ENCODE measurements at regions not wholly inside any gene's neighbourhood (a gene's known extent, or its start where the extent isn't known, plus 50 kb on each side); places are given as distances from the start of the nearest gene placed in this dataset.

GRCh38 chr4:77344001-77344400, 187.0 kb downstream of the CCNG2 start:
- no peaks in the 10 kb centered on the region for H3F3A ChIP-seq (ENCODE audit: insufficient read depth)
- no peak overlapping the region for H3K4me3 ChIP-seq (ENCODE audit: insufficient read depth, low read length, poor library complexity, severe bottlenecking)
- no peaks in the 10 kb centered on the region for H3K27me3 ChIP-seq (ENCODE audit: low read length)
- no peaks in the 10 kb centered on the region for H3K36me3 ChIP-seq (ENCODE audit: low read length)
- H4K20me1 ChIP-seq (ENCODE audit: low read depth, low read length), result no peaks in the 10 kb centered on the region
- TF ChIP-seq, protein P1, sequence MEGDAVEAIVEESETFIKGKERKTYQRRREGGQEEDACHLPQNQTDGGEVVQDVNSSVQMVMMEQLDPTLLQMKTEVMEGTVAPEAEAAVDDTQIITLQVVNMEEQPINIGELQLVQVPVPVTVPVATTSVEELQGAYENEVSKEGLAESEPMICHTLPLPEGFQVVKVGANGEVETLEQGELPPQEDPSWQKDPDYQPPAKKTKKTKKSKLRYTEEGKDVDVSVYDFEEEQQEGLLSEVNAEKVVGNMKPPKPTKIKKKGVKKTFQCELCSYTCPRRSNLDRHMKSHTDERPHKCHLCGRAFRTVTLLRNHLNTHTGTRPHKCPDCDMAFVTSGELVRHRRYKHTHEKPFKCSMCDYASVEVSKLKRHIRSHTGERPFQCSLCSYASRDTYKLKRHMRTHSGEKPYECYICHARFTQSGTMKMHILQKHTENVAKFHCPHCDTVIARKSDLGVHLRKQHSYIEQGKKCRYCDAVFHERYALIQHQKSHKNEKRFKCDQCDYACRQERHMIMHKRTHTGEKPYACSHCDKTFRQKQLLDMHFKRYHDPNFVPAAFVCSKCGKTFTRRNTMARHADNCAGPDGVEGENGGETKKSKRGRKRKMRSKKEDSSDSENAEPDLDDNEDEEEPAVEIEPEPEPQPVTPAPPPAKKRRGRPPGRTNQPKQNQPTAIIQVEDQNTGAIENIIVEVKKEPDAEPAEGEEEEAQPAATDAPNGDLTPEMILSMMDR (IDR thresholded peaks at IDR 0.05; ENCODE audit: insufficient read depth, low read length, poor library complexity, severe bottlenecking), result no peak
- no peak for TF ChIP-seq EZH2phosphoT487 (conservative IDR thresholded peaks at IDR 0.05; ENCODE audit: low read length)
- H3K27ac ChIP-seq (ENCODE audit: low read depth, low read length), result no peak overlapping the region
- H3K4me2 ChIP-seq (ENCODE audit: low read depth, low read length, poor library complexity, severe bottlenecking), result no peak overlapping the region
- H3K9me3 ChIP-seq (ENCODE audit: insufficient read depth, low read length), result no peaks in the 10 kb centered on the region
- no peaks in the 10 kb centered on the region for H3K9me2 ChIP-seq (replicated peaks; ENCODE audit: insufficient read depth, low read length)
- H3K9ac ChIP-seq (ENCODE audit: low read length), result no peak overlapping the region
- H3K79me2 ChIP-seq (ENCODE audit: insufficient read depth, low read length), result no peaks in the 10 kb centered on the region
- no peak overlapping the region for H2AFZ ChIP-seq (ENCODE audit: low read depth, low read length, severe bottlenecking)

DNA sequence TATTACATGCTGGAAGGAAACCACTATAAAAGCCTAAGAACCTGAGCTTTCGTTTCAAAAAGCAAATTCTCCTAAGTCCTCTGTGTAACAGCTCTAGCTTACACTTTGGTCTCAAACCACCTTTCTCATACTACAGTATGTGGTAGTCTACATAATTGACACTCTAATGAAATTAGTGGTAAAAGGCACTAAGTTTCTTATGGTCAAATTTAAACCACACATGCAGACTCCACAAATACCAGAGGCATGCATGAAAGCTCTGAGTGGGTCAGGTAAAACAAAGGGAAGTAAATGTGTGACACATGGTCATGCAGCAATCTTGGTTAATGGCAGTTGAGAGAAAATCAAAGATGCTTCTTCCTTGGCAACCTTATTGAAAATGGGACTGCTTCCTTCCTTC, 187.8 kb downstream of the CCNG2 start:
- Histone ChIP-seq H3K27me3 (ENCODE audit: low read length) (no peaks in the 10 kb centered on the region), H3K36me3 (ENCODE audit: low read length) (no peaks in the 10 kb centered on the region), H3F3A (ENCODE audit: insufficient read depth) (no peaks in the 10 kb centered on the region), H3K79me2 (ENCODE audit: insufficient read depth, low read length) (no peaks in the 10 kb centered on the region), H4K20me1 (ENCODE audit: low read depth, low read length) (no peaks in the 10 kb centered on the region), H3K27ac (ENCODE audit: low read depth, low read length) (no peak overlapping the region), H3K9me2 (replicated peaks; ENCODE audit: insufficient read depth, low read length) (no peaks in the 10 kb centered on the region), H3K9me3 (ENCODE audit: insufficient read depth, low read length) (no peaks in the 10 kb centered on the region), H3K9ac (ENCODE audit: low read length) (no peak overlapping the region), H2AFZ (ENCODE audit: low read depth, low read length, severe bottlenecking) (no peak overlapping the region), H3K4me2 (ENCODE audit: low read depth, low read length, poor library complexity, severe bottlenecking) (no peak overlapping the region), H3K4me3 (ENCODE audit: insufficient read depth, low read length, poor library complexity, severe bottlenecking) (no peak overlapping the region)
- no peak for TF ChIP-seq EZH2phosphoT487 (conservative IDR thresholded peaks at IDR 0.05; ENCODE audit: low read length)

- Histone ChIP-seq H3K36me3 (ENCODE audit: low read length) (no peaks in the 10 kb centered on the region), H2AFZ (ENCODE audit: low read depth, low read length, severe bottlenecking) (no peak overlapping the region), H3K9me2 (replicated peaks; ENCODE audit: insufficient read depth, low read length) (no peaks in the 10 kb centered on the region), H3K27me3 (ENCODE audit: low read length) (no peaks in the 10 kb centered on the region), H3F3A (ENCODE audit: insufficient read depth) (no peaks in the 10 kb centered on the region), H3K9me3 (ENCODE audit: insufficient read depth, low read length) (no peaks in the 10 kb centered on the region), H3K27ac (ENCODE audit: low read depth, low read length) (no peak overlapping the region), H3K4me3 (ENCODE audit: insufficient read depth, low read length, poor library complexity, severe bottlenecking) (no peak overlapping the region), H3K9ac (ENCODE audit: low read length) (no peak overlapping the region), H3K79me2 (ENCODE audit: insufficient read depth, low read length) (no peaks in the 10 kb centered on the region), H3K4me2 (ENCODE audit: low read depth, low read length, poor library complexity, severe bottlenecking) (no peak overlapping the region), H4K20me1 (ENCODE audit: low read depth, low read length) (no peaks in the 10 kb centered on the region)
- TF ChIP-seq, protein P1 (IDR thresholded peaks at IDR 0.05; ENCODE audit: insufficient read depth, low read length, poor library complexity, severe bottlenecking), result no peak
- TF ChIP-seq EZH2phosphoT487 (conservative IDR thresholded peaks at IDR 0.05; ENCODE audit: low read length), result no peak
Observed at GRCh38 chr4:77347351-77347966, 190.5 kb downstream of the CCNG2 start.

DNA sequence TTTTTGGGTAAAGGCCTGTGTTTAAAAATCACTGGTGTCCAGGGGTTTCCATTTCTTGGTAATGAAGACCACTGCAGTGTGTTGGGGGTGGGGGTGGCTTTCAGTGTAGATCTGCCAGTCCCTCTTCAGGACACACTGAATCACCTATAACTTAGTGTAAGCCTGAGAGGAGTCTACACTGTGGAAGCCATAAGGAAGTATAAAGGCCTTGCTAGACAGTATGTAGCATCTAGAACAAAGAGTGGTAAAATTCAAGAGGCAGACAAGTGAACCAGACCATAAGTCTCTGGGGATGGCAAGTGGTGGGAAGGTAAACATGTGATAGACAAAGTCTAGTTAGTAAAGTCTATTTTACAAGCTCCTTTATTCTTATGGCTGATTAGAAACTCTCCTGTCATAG, 191.8 kb downstream of the CCNG2 start:
- Histone ChIP-seq H3F3A (ENCODE audit: insufficient read depth) (no peaks in the 10 kb centered on the region), H3K27ac (ENCODE audit: low read depth, low read length) (no peak overlapping the region), H3K4me3 (ENCODE audit: insufficient read depth, low read length, poor library complexity, severe bottlenecking) (no peak overlapping the region), H3K9me3 (ENCODE audit: insufficient read depth, low read length) (no peaks in the 10 kb centered on the region), H3K79me2 (ENCODE audit: insufficient read depth, low read length) (no peaks in the 10 kb centered on the region), H3K9ac (ENCODE audit: low read length) (no peak overlapping the region), H3K9me2 (replicated peaks; ENCODE audit: insufficient read depth, low read length) (no peaks in the 10 kb centered on the region), H3K4me2 (ENCODE audit: low read depth, low read length, poor library complexity, severe bottlenecking) (no peak overlapping the region), H3K27me3 (ENCODE audit: low read length) (no peaks in the 10 kb centered on the region), H4K20me1 (ENCODE audit: low read depth, low read length) (no peaks in the 10 kb centered on the region), H3K36me3 (ENCODE audit: low read length) (no peaks in the 10 kb centered on the region), H2AFZ (ENCODE audit: low read depth, low read length, severe bottlenecking) (no peak overlapping the region)
- no peak for TF ChIP-seq EZH2phosphoT487 (conservative IDR thresholded peaks at IDR 0.05; ENCODE audit: low read length)
- TF ChIP-seq, protein P1 (IDR thresholded peaks at IDR 0.05; ENCODE audit: insufficient read depth, low read length, poor library complexity, severe bottlenecking), result no peak
